ENCODE measurements at regions not wholly inside any gene's neighbourhood (a gene's known extent, or its start where the extent isn't known, plus 50 kb on each side); places are given as distances from the start of the nearest gene placed in this dataset.

GRCh38 chr4:23194751-23195150 is 502.0 kb downstream of the GBA3 start:
- Histone ChIP-seq H3K36me3 (ENCODE audit: insufficient read depth, low read length) (no peaks in the 10 kb centered on the region), H3K9me3 (ENCODE audit: control insufficient read depth in 1 of 2, insufficient read depth in 1 of 2, low read length in 2 of 2) (peaks cover 0 to 9% of the 10 kb centered on the region in 2 experiments), H3K4me1 (ENCODE audit: insufficient read depth, low read length) (no peaks in the 10 kb centered on the region), H3K27ac (ENCODE audit: low read depth in 1 of 2, low read length in 2 of 2) (no peak overlapping the region), H3K4me3 (ENCODE audit: low read length) (no peak overlapping the region), H3K27me3 (ENCODE audit: control insufficient read depth in 1 of 2, insufficient read depth in 2 of 2, low read length in 2 of 2) (no peaks in the 10 kb centered on the region)
- no peaks in the 10 kb centered on the region for H3K36me3 Mint-ChIP-seq (ENCODE audit: low read depth)
- no peak for TF ChIP-seq CTCF (IDR thresholded peaks at IDR 0.05)
- H3K27me3 Mint-ChIP-seq: no peaks in the 10 kb centered on the region
- CTCF ChIA-PET: no interaction called here
- ATAC-seq (ENCODE audit: poor library complexity): no peak
- DNase-seq: no peak
- H3K27ac Mint-ChIP-seq: no peak overlapping the region
- H3K9me3 Mint-ChIP-seq: peaks cover 8% of the 10 kb centered on the region
- POLR2A ChIA-PET: no interaction called here
- H3K4me1 Mint-ChIP-seq (ENCODE audit: low read depth): no peaks in the 10 kb centered on the region
- intact Hi-C loops (cut with DNase I, micrococcal nuclease): no loop called here
- H3K4me3 Mint-ChIP-seq: no peak overlapping the region

- no peak for ATAC-seq (ENCODE audit: poor library complexity)
- H3K9me3 ChIP-seq (ENCODE audit: control insufficient read depth in 1 of 2, insufficient read depth in 1 of 2, low read length in 2 of 2): peaks cover 0 to 4% of the 10 kb centered on the region in 2 experiments
- H3K27ac ChIP-seq (ENCODE audit: low read depth in 1 of 2, low read length in 2 of 2): no peak overlapping the region
- no peak overlapping the region for H3K4me3 ChIP-seq (ENCODE audit: low read length)
- TF ChIP-seq CTCF (IDR thresholded peaks at IDR 0.05): no peak
- POLR2A ChIA-PET: no interaction called here
- Mint-ChIP-seq H3K27ac (no peak overlapping the region), H3K9me3 (peaks cover 14% of the 10 kb centered on the region), H3K27me3 (no peaks in the 10 kb centered on the region), H3K4me1 (ENCODE audit: low read depth) (no peaks in the 10 kb centered on the region), H3K36me3 (ENCODE audit: low read depth) (no peaks in the 10 kb centered on the region), H3K4me3 (no peak overlapping the region)
- intact Hi-C loops (cut with DNase I, micrococcal nuclease): no loop called here
- DNase-seq: no peak
- H3K4me1 ChIP-seq (ENCODE audit: insufficient read depth, low read length): no peaks in the 10 kb centered on the region
- CTCF ChIA-PET: no interaction called here
- no peaks in the 10 kb centered on the region for H3K36me3 ChIP-seq (ENCODE audit: insufficient read depth, low read length)
- no peaks in the 10 kb centered on the region for H3K27me3 ChIP-seq (ENCODE audit: control insufficient read depth in 1 of 2, insufficient read depth in 2 of 2, low read length in 2 of 2)
These were observed 481.4 kb downstream of the GBA3 start for GRCh38 chr4:23174179-23174578.

GRCh38 chr4:23171976-23172375 is 479.2 kb downstream of the GBA3 start:
- peaks cover 0 to 8% of the 10 kb centered on the region in 2 experiments for H3K9me3 ChIP-seq (ENCODE audit: control insufficient read depth in 1 of 2, insufficient read depth in 1 of 2, low read length in 2 of 2)
- H3K27me3 ChIP-seq (ENCODE audit: control insufficient read depth in 1 of 2, insufficient read depth in 2 of 2, low read length in 2 of 2): no peaks in the 10 kb centered on the region
- no peak for DNase-seq
- H3K4me1 ChIP-seq (ENCODE audit: insufficient read depth, low read length): no peaks in the 10 kb centered on the region
- intact Hi-C loops (cut with DNase I, micrococcal nuclease): no loop called here
- ATAC-seq (ENCODE audit: poor library complexity): no peak
- CTCF ChIA-PET: no interaction called here
- POLR2A ChIA-PET: no interaction called here
- no peaks in the 10 kb centered on the region for H3K36me3 ChIP-seq (ENCODE audit: insufficient read depth, low read length)
- Mint-ChIP-seq H3K27me3 (no peaks in the 10 kb centered on the region), H3K36me3 (ENCODE audit: low read depth) (no peaks in the 10 kb centered on the region), H3K9me3 (peaks cover 10% of the 10 kb centered on the region), H3K27ac (no peak overlapping the region), H3K4me1 (ENCODE audit: low read depth) (no peaks in the 10 kb centered on the region), H3K4me3 (no peak overlapping the region)
- TF ChIP-seq CTCF (IDR thresholded peaks at IDR 0.05): no peak
- no peak overlapping the region for H3K27ac ChIP-seq (ENCODE audit: low read depth in 1 of 2, low read length in 2 of 2)
- H3K4me3 ChIP-seq (ENCODE audit: low read length): no peak overlapping the region

Measured in CD4-positive, alpha-beta T cell (primary cell).